GM10248 (cell line): ENCODE measurements at regions not wholly inside any gene's neighbourhood (a gene's known extent, or its start where the extent isn't known, plus 50 kb on each side); places are given as distances from the start of the nearest gene placed in this dataset.
"Not testable (repeated sequence)": the region's sequence is repeated elsewhere in the genome, so short reads cannot be mapped to it uniquely, and the experiment has no call there.

ENCODE experiments used
- CTCF ChIA-PET: fragments of 300-600 bp; sonication (Branson Sonifier 250); formaldehyde crosslinking; extraction: SDS; loops from one replicate; lab custom pipeline; 2021; ENCODE audit warnings: antibody characterized with exemption; lab: Yijun Ruan, JAX
- POLR2A ChIA-PET: fragments of 350-650 bp; sonication (Branson Sonifier 250); formaldehyde crosslinking; extraction: SDS; loops from one replicate; lab custom pipeline; 2020; ENCODE audit warnings: antibody characterized with exemption; lab: Yijun Ruan, JAX
- DNase-seq: peaks from one replicate; pipeline ENCODE4 v3.0.0; 2012; ENCODE audit errors: extremely low spot score

- DNase-seq, POLR2A ChIA-PET, CTCF ChIA-PET: not testable (repeated sequence)
These were observed 1673.5 kb downstream of the SPATA31A7 start for GRCh38 chr9:62863319-62863718.

DNA sequence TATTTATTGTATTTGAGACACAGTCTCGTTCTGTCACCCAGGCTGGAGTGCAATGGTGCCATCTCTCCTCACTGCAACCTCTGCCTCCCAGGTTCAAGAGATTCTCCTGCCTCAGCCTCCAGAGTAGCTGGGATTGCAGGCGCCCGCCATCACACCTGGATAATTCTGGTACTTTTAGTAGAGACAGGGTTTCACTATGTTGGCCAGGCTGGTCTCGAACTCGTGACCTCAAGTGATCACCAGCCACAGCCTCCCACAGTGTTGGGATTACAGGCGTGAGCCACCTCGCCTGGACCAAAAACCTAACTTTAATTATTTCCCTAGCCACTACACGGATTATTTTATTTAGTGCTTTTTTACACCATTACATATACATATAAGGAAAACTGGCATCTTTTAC lies 1674.0 kb downstream of the SPATA31A7 start:
- CTCF ChIA-PET, POLR2A ChIA-PET, DNase-seq: not testable (repeated sequence)

GRCh38 chr9:62864481-62865469 lies 1674.9 kb downstream of the SPATA31A7 start:
- POLR2A ChIA-PET, CTCF ChIA-PET: not testable (repeated sequence)
- DNase-seq, result peak; percentile 11

GRCh38 chr9:62869061-62869460 lies 1679.2 kb downstream of the SPATA31A7 start:
- CTCF ChIA-PET, POLR2A ChIA-PET: not testable (repeated sequence)
- DNase-seq, result peak; percentile 3

DNA sequence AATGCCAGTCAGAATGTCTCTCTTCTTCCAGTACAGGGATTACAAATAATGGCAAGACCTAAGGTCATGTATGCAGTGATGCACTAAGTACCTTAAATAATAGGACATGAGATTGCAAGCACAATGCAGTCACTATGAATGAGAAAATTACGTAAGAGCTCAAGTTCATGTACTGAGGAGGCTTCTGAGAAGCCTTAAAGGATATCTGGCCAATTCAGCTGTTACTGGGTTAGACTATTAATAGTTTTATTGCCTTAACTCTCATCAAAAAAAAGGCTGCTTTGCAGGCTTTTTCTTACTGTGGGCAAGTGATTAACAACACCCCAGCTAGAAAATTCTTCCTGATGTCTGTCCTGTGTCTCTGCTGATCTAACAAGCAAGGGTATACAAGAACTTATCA lies 1681.9 kb downstream of the SPATA31A7 start:
- DNase-seq, result peak; percentile 1
- POLR2A ChIA-PET, CTCF ChIA-PET: not testable (repeated sequence)

DNA sequence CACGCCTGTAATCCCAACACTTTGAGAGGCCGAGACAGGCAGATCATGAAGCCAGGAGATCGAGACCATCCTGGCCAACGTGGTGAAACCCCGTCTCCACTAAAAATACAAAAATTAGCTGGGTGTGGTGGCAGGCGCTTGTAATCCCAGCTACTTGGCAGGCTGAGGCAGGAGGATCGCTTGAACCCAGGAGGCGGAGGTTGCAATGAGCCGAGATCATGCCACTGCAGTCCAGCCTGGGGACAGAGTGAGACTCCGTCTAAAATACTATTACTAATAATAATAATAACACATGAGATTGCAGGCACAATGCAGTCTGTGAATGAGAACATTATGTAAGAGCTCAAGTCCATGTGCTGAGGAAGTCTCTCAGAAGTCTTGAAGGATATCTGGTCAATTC lies 1684.4 kb downstream of the SPATA31A7 start:
- DNase-seq, CTCF ChIA-PET, POLR2A ChIA-PET: not testable (repeated sequence)

DNA sequence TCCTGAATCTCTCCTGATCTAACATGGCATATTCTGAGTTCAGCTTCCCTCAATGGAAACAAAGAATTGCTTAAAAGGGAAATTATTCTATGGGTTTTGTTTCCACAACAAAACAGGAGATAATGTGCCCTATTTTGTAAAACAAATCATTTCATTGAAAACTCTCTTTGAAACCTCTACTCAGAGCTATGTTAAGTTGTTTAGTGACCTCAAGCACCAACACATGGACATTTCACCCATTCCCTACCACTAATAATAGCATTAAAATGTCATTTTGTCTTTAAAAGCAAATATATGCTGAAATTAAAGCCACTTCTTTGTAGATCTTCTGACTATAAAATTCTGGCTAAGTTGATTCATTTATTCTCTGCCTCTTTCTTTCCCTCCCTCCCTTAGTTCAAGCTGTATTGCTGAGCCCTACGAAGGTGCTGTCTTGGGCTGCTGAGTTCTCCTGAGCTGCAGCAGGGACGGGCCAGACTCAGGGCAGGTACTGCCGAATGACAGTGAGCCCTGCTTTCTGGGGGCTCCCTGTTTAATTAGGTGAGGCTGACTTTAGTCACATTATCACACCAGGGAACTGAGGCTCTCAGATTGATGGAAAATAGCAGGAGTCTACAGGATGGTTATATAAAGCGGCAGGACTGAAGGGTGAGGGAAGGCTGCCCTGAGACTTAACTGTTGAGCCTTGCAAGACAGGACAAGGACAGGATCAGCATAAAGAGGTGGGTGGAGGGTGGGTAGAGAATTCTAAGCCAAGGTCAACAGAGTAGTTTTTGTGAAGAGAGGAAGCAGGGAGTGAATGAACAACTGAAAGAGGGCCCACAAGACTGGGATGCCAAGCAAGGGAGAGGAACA lies 1685.1 kb downstream of the SPATA31A7 start:
- CTCF ChIA-PET, POLR2A ChIA-PET: not testable (repeated sequence)
- DNase-seq, result peak; percentile 2

- POLR2A ChIA-PET, CTCF ChIA-PET, DNase-seq: not testable (repeated sequence)
These were observed 1687.7 kb downstream of the SPATA31A7 start for GRCh38 chr9:62877552-62877951.

DNA sequence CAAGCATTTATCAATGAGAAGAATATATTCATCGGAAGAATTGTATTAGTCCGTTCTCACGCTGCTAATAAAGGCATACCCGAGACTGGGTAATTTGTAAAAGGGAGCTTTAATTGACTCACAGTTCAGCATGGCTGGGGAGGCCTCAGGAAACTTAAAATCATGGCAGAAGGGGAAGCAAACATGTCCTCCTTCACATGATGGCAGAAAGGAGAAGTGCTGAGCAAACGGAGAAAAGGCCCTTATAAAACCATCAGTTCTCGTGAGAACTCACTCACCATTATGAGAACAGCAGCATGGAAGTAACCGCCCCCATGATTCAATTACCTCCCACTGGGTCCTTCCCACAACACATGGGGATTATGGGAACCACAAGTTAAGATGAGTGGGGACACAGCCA lies 1688.2 kb downstream of the SPATA31A7 start:
- CTCF ChIA-PET, POLR2A ChIA-PET, DNase-seq: not testable (repeated sequence)

DNA sequence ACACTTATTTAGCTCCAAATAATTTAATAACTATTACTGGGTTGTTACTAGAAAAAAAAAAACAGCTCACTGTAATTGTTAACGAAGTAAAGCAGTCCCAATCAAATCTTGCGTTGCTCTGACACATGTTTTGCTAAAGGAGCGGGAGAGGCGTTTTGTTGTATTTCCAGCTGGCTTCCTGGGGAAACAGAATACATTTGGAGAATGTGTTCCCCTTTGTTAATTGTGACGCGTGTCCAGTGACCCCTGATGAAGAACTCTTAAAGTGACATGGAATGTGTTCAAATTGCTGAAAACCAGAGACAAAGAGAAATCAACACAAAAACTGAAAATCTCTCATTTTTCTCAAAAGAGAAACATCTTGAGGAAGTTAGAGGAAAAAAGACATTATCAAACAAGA lies 1690.6 kb downstream of the SPATA31A7 start:
- peak; percentile 3 for DNase-seq
- CTCF ChIA-PET, result interaction anchor here (1.2 kb wide), 1 partner anchor 10 kb away, joined by 3 read pairs; no protein-coding TSS in a partner anchor
- POLR2A ChIA-PET, result not testable (repeated sequence)

DNA sequence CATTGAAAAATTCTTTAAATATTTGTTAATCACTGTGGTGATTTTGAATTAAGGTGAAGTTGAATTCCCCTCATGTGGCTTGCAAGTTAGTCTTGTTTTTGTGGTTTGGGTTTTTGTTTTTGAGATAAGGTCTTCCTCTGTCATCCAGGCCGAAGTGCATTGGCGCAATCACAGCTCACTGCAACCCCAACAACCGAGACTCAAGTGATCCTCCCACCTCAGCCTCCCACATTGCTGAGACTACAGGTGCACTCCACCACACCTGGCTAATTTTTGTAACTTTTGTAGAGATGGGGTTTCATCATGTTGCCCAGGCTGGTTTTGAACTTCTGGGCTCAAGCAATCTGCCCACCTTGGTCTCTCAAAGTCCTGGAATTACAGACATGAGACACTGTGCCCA lies 1691.1 kb downstream of the SPATA31A7 start:
- CTCF ChIA-PET, result interaction anchor here (1.2 kb wide), 1 partner anchor 10 kb away, joined by 3 read pairs; no protein-coding TSS in a partner anchor
- POLR2A ChIA-PET, DNase-seq: not testable (repeated sequence)

DNA sequence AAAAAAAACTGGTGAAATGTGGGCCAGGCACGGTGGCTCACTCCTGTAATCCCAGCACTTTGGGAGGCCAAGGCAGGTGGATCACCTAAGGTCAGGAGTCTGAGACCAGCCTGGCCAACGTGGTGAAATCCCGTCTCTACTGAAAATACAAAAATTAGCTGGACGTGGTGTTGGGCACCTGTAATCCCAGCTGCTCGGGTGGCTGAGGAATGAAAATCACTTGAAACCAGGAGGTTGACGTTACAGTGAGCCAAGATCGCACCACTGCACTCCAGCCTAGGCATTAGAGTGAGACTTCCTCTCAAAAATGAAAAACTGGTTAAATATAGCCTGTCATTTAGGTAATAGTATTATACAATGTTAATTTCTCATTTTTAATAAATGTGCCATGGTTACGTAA lies 1692.0 kb downstream of the SPATA31A7 start:
- POLR2A ChIA-PET, DNase-seq, CTCF ChIA-PET: not testable (repeated sequence)

DNA sequence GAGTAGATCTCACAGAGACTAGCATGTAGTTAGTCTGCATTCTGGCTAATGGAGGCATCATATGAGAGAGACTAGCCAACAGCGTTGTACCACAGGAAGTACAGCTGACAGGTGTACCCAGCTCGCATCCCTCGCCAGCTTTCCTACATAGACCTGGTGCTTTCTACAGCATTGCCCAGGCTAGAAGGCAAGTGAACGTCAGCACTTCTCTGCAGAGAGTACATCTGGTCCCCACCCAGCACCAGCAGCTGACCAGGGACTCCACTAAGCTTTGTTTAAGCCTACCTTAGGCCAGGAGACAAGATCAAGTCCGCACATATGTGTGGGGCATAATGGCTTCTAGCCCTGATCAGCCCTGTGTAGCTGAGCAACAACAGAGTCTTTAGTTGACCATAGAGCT lies 1692.9 kb downstream of the SPATA31A7 start:
- DNase-seq, CTCF ChIA-PET, POLR2A ChIA-PET: not testable (repeated sequence)

DNA sequence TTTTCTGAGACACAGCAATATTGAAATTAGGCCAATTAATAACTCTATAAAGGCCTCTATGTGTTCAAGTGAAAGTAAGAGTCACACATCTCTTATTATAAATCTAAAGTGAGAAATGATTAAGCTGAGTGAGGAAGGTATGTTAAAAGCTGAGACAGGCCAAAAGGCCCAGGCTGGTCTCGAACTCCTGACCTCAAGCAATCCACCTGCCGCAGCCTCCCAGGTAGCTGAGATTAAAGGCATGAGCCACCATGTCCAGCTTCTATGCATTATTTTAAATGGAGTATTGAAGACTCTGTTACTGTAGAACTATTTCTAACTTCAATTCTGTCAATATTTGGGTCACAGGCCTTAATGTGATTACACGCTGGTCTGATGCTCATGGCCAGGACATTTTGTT lies 1706.9 kb downstream of the SPATA31A7 start:
- POLR2A ChIA-PET, CTCF ChIA-PET, DNase-seq: not testable (repeated sequence)

DNA sequence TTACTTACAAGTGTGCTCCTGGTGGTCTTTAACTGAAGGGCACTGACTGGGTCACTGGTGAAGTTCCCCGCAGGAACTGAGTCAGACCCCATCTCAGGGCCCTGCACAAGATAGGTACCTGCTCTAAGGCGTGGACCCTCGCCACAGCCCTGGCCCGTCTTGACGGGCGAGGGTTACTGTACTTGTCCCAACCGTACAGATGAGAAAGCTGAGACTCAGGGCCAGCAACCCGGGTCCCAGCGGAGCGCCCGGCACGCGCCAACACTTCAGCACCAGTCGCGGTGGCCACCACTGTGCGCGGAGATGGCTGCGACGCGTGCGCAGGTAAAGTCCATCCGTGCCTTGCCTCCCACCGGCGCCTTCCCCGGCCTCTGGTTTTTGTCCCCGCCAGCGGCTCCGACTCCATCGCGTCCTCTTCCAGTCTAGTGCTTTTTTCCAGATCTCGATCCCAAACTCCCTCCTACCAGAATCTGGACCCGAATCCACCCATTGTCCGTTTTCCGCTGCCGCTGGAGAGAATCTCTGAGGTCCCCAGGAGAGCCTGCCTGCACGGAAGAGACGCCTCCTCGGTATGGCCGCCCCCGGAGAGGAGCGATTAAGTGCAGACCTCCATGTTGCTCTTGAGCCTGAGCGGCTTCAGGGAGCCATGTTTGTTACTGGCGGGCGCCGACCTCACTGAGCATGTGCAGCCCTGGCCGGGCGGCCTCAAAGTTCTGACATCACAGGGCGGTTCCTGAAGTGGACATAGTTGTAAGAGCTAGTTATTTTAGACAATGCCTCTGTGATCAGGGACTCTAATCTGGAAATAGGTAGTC lies 1707.8 kb downstream of the SPATA31A7 start:
- POLR2A ChIA-PET, CTCF ChIA-PET, DNase-seq: not testable (repeated sequence)

DNA sequence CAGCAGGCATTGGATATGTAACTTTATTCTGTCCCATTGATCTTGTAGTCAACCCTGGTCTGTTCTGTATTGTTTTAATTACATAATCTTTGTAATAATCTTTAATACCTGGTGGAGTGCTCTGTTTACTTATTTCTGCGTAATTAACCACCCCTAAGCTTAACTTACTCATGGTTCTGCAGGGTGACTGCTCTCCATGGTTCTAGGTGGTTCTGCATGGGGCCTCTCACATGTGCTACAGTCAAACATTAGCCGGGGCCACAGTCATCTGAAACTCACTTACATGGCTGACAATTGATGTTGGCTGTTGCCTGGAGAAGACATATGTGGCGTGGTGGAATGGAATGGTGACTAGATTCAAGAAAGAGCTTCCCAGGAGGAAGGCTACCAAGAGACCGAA lies 1709.8 kb downstream of the SPATA31A7 start:
- POLR2A ChIA-PET, CTCF ChIA-PET, DNase-seq: not testable (repeated sequence)

DNA sequence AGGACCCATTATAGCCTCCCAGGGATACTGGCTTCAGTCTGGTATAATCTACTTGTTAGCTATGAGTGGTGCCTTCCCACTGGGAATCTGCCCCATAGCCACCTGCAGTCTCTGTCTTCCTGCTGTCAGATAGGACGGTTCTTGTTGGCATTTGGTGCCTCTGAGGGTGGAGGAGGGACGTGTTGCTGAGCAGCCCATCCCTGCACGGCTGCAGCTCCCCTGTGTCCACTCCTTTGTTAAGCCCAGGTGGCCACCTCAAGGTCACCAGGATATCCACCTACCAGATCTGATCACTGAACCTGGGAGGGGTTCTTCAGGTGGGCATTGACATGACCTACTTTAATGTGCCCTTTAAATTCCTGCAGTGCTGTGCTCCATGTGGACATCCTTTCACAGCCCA lies 1714.2 kb downstream of the SPATA31A7 start:
- DNase-seq, CTCF ChIA-PET, POLR2A ChIA-PET: not testable (repeated sequence)
